Liver (tissue), 8 donors: ENCODE measurements at regions not wholly inside any gene's neighbourhood (a gene's known extent, or its start where the extent isn't known, plus 50 kb on each side); places are given as distances from the start of the nearest gene placed in this dataset.

ENCODE experiments used
- DNase-seq: peaks from one replicate; pipeline ENCODE4 v3.0.0-alpha.2; 2017; ENCODE audit warnings: low spot score
- H3K27ac ChIP-seq, 2 donors: one replicate each; pipeline ENCODE4 v1.7.0; 2013; ENCODE audit warnings: inconsistent platforms in 2 of 2, low read length in 2 of 2, control low read depth in 1 of 2, low read depth in 1 of 2, mild to moderate bottlenecking in 1 of 2
- H3K27me3 ChIP-seq, 4 donors: one replicate each; pipeline versions ENCODE4 v1.6.1 to v1.7.0; 2013; ENCODE audit warnings: low read length in 3 of 4, inconsistent platforms in 1 of 4, mild to moderate bottlenecking in 1 of 4, moderate library complexity in 1 of 4; ENCODE audit not compliant: control insufficient read depth in 4 of 4, insufficient read depth in 4 of 4
- H3K36me3 ChIP-seq, 4 donors: one replicate each; pipeline versions ENCODE4 v1.6.1 to v1.7.0; 2013; ENCODE audit warnings: low read length in 3 of 4, mild to moderate bottlenecking in 3 of 4, low read depth in 1 of 4, moderate library complexity in 1 of 4; ENCODE audit not compliant: control insufficient read depth in 4 of 4, insufficient read depth in 3 of 4
- H3K4me1 ChIP-seq, 4 donors: one replicate each; pipeline versions ENCODE4 v1.6.1 to v1.7.0; 2013; ENCODE audit warnings: low read length in 3 of 4, mild to moderate bottlenecking in 3 of 4, moderate library complexity in 1 of 4; ENCODE audit not compliant: control insufficient read depth in 4 of 4, insufficient read depth in 4 of 4
- H3K4me3 ChIP-seq, 3 donors: one replicate each; pipeline versions ENCODE4 v1.6.1 to v1.7.0; 2013; ENCODE audit warnings: low read length in 3 of 3, control low read depth in 1 of 3, low read depth in 1 of 3, mild to moderate bottlenecking in 1 of 3
- H3K9ac ChIP-seq, 2 donors: one replicate each; pipeline ENCODE4 v1.7.0; 2013; ENCODE audit warnings: low read length in 2 of 2, mild to moderate bottlenecking in 2 of 2, moderate library complexity in 2 of 2, control low read depth in 1 of 2, low read depth in 1 of 2
- H3K9me3 ChIP-seq, 4 donors: one replicate each; pipeline versions ENCODE4 v1.6.1 to v1.7.0; 2013; ENCODE audit warnings: low read length in 3 of 4; ENCODE audit not compliant: control insufficient read depth in 4 of 4
- ATF3 ChIP-seq: IDR thresholded peaks from 2 replicates; pipeline ENCODE4 v1.6.1; 2016; ENCODE audit warnings: antibody characterized with exemption
- CTCF ChIP-seq: fragments of 150-350 bp; IDR thresholded peaks from 2 replicates; pipeline ENCODE4 v1.5.1; 2017; ENCODE audit warnings: improper control_type of control experiment, low read depth, low read length; ENCODE audit not compliant: missing input control
- EGR1 ChIP-seq, 2 donors: IDR thresholded peaks; 2 replicates each; pipeline ENCODE4 v1.6.1; 2016 to 2018; ENCODE audit warnings: antibody characterized with exemption in 2 of 2, low read depth in 2 of 2
- FOXA1 ChIP-seq: IDR thresholded peaks from 2 replicates; pipeline ENCODE4 v1.6.1; 2016; ENCODE audit warnings: antibody characterized with exemption
- FOXA2 ChIP-seq: IDR thresholded peaks from 2 replicates; pipeline ENCODE4 v1.6.1; 2016; ENCODE audit warnings: antibody characterized with exemption
- GABPA ChIP-seq, 2 donors: IDR thresholded peaks in 1 of 2; conservative IDR thresholded peaks in 1 of 2; 2 replicates each; pipeline ENCODE4 v1.6.1; 2016; ENCODE audit warnings: antibody characterized with exemption in 2 of 2, mild to moderate bottlenecking in 1 of 2, moderate library complexity in 1 of 2
- HNF4A ChIP-seq, 2 donors: conservative IDR thresholded peaks; 2 replicates each; pipeline ENCODE4 v1.6.1; 2016; ENCODE audit warnings: antibody characterized with exemption in 2 of 2, mild to moderate bottlenecking in 2 of 2
- JUND ChIP-seq, 2 donors: IDR thresholded peaks; 2 replicates each; pipeline ENCODE4 v1.6.1; 2016; ENCODE audit warnings: antibody characterized with exemption in 2 of 2
- NR2F2 ChIP-seq: IDR thresholded peaks from 2 replicates; pipeline ENCODE4 v1.6.1; 2016; ENCODE audit warnings: antibody characterized with exemption
- RAD21 ChIP-seq, 2 donors: IDR thresholded peaks; 2 replicates each; pipeline ENCODE4 v1.6.1; 2016; ENCODE audit warnings: antibody characterized with exemption in 2 of 2, mild to moderate bottlenecking in 2 of 2
- RXRA ChIP-seq, 2 donors: IDR thresholded peaks; 2 replicates each; pipeline ENCODE4 v1.6.1; 2017 to 2018; ENCODE audit warnings: antibody characterized with exemption in 2 of 2, mild to moderate bottlenecking in 1 of 2
- SP1 ChIP-seq: IDR thresholded peaks from 2 replicates; pipeline ENCODE4 v1.6.1; 2018; ENCODE audit warnings: antibody characterized with exemption, mild to moderate bottlenecking
- TAF1 ChIP-seq: conservative IDR thresholded peaks from 2 replicates; pipeline ENCODE4 v1.6.1; 2016; ENCODE audit warnings: antibody characterized with exemption, mild to moderate bottlenecking
- YY1 ChIP-seq: IDR thresholded peaks from 2 replicates; pipeline ENCODE4 v1.6.1; 2016; ENCODE audit warnings: antibody characterized with exemption, mild to moderate bottlenecking
- WGBS: extraction: QIAGEN DNeasy Blood & Tissue Kit; methylation state at CpG from one replicate; pipeline ENCODE4 v1.1.7; 2013; 5-methylcytosine and 5-hydroxymethylcytosine counted together
- TF ChIP-seq, protein P1 (sequence below): IDR thresholded peaks from 2 replicates; pipeline ENCODE4 v1.6.1; 2016; ENCODE audit warnings: antibody characterized with exemption
- TF ChIP-seq, protein P2 (sequence below): IDR thresholded peaks from 2 replicates; pipeline ENCODE4 v1.6.1; 2016; ENCODE audit warnings: antibody characterized with exemption
- TF ChIP-seq, protein P3 (sequence below): IDR thresholded peaks from 2 replicates; pipeline ENCODE4 v1.6.1; 2016; ENCODE audit warnings: antibody characterized with exemption, mild to moderate bottlenecking
- donor health status: healthy.
- donor health status: healthy.
- donor health status: healthy.
- donor health status: healthy.
- donor health status: healthy.

DNA sequence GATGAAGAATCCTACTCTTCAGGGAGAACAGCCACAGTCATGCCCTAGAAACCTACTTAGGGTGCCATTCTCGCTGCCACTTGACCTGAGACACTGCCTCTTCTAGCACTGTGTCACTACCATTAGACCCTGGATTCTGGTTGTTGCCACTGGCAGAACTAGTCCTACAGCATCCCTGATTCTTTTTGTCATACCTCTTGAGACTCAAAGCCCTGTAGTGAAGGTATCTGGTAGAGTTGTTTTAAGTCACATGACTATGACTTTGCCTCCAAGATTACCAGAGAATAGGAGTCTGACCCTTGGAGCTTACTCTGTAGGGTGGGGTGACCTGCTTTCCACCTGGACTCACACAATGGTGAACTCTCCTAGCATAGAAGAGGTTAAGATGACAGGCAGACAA is 296.7 kb downstream of the TNS1 start (continued):
- no peak for TF ChIP-seq CTCF
- TF ChIP-seq SP1: no peak

- Histone ChIP-seq H3K9me3 (no peaks in the 10 kb centered on the region), H3K4me1 (no peaks in the 10 kb centered on the region), H3K27me3 (no peaks in the 10 kb centered on the region), H3K9ac (no peak overlapping the region), H3K27ac (no peak overlapping the region), H3K36me3 (no peaks in the 10 kb centered on the region), H3K4me3 (no peak overlapping the region)
- WGBS: 61% methylated on average over 3 of the region's 3 CpGs
- no peak for TF ChIP-seq FOXA2
- TF ChIP-seq, protein P1, sequence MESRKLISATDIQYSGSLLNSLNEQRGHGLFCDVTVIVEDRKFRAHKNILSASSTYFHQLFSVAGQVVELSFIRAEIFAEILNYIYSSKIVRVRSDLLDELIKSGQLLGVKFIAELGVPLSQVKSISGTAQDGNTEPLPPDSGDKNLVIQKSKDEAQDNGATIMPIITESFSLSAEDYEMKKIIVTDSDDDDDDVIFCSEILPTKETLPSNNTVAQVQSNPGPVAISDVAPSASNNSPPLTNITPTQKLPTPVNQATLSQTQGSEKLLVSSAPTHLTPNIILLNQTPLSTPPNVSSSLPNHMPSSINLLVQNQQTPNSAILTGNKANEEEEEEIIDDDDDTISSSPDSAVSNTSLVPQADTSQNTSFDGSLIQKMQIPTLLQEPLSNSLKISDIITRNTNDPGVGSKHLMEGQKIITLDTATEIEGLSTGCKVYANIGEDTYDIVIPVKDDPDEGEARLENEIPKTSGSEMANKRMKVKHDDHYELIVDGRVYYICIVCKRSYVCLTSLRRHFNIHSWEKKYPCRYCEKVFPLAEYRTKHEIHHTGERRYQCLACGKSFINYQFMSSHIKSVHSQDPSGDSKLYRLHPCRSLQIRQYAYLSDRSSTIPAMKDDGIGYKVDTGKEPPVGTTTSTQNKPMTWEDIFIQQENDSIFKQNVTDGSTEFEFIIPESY: no peak
- DNase-seq: no peak
Measured at GRCh38 chr2:217705461-217705860, 297.3 kb downstream of the TNS1 start.

DNA sequence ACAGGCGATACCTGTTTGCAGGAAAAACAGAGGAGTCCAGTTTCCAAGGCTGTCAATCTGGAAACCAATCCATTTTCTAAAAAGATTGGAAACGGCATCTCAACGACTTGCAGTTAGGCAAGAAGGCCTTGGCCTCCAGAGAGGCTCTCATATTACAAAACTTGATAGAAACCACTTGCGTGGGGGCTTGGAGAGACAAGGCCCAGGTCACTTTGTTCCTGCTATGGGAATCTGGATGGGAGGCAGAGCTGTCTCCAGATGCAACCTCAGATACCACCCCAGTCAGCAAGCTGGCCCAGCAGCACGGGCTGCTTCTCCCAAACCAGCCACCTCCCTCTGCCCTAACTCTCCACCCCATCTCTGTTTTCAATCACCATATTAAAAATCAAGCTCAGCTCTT is 298.8 kb downstream of the TNS1 start:
- no peaks in the 10 kb centered on the region for H3K9me3 ChIP-seq
- no peak for DNase-seq
- H3K4me3 ChIP-seq: no peak overlapping the region
- H3K27me3 ChIP-seq: no peaks in the 10 kb centered on the region
- H3K36me3 ChIP-seq: no peaks in the 10 kb centered on the region
- H3K4me1 ChIP-seq: no peaks in the 10 kb centered on the region
- no peak overlapping the region for H3K27ac ChIP-seq
- H3K9ac ChIP-seq: no peak overlapping the region
- 91% methylated on average over 5 of the region's 5 CpGs for WGBS
- TF ChIP-seq, protein P2, sequence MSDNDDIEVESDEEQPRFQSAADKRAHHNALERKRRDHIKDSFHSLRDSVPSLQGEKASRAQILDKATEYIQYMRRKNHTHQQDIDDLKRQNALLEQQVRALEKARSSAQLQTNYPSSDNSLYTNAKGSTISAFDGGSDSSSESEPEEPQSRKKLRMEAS: no peak
- TF ChIP-seq RXRA (IDR thresholded peaks at IDR 0.05): no peak
- no peak for TF ChIP-seq JUND (IDR thresholded peaks at IDR 0.05)
- TF ChIP-seq HNF4A (conservative IDR thresholded peaks at IDR 0.05): no peak
- no peak for TF ChIP-seq GABPA (IDR thresholded peaks at IDR 0.05 in 1 of 2, conservative IDR thresholded peaks at IDR 0.05 in 1 of 2)
- TF ChIP-seq YY1: no peak
- no peak for TF ChIP-seq ATF3
- TF ChIP-seq FOXA2: no peak
- TF ChIP-seq, protein P1: no peak
- no peak for TF ChIP-seq NR2F2
- TF ChIP-seq RAD21 (IDR thresholded peaks at IDR 0.05): no peak
- no peak for TF ChIP-seq EGR1 (IDR thresholded peaks at IDR 0.05; ENCODE audit: low read depth in 2 of 2)
- no peak for TF ChIP-seq TAF1
- no peak for TF ChIP-seq SP1
- TF ChIP-seq, protein P3, sequence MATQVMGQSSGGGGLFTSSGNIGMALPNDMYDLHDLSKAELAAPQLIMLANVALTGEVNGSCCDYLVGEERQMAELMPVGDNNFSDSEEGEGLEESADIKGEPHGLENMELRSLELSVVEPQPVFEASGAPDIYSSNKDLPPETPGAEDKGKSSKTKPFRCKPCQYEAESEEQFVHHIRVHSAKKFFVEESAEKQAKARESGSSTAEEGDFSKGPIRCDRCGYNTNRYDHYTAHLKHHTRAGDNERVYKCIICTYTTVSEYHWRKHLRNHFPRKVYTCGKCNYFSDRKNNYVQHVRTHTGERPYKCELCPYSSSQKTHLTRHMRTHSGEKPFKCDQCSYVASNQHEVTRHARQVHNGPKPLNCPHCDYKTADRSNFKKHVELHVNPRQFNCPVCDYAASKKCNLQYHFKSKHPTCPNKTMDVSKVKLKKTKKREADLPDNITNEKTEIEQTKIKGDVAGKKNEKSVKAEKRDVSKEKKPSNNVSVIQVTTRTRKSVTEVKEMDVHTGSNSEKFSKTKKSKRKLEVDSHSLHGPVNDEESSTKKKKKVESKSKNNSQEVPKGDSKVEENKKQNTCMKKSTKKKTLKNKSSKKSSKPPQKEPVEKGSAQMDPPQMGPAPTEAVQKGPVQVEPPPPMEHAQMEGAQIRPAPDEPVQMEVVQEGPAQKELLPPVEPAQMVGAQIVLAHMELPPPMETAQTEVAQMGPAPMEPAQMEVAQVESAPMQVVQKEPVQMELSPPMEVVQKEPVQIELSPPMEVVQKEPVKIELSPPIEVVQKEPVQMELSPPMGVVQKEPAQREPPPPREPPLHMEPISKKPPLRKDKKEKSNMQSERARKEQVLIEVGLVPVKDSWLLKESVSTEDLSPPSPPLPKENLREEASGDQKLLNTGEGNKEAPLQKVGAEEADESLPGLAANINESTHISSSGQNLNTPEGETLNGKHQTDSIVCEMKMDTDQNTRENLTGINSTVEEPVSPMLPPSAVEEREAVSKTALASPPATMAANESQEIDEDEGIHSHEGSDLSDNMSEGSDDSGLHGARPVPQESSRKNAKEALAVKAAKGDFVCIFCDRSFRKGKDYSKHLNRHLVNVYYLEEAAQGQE: no peak
- TF ChIP-seq FOXA1: no peak
- no peak for TF ChIP-seq CTCF
